HPDE6-E6E7 (cell line): ENCODE measurements at regions not wholly inside any gene's neighbourhood (a gene's known extent, or its start where the extent isn't known, plus 50 kb on each side); places are given as distances from the start of the nearest gene placed in this dataset.
"Not testable (repeated sequence)": the region's sequence is repeated elsewhere in the genome, so short reads cannot be mapped to it uniquely, and the experiment has no call there.

Experiments used
- DNase-seq: peaks from one replicate; pipeline ENCODE4 v3.0.0; 2011; ENCODE audit warnings: missing footprints; ENCODE audit errors: extremely low spot score

DNA sequence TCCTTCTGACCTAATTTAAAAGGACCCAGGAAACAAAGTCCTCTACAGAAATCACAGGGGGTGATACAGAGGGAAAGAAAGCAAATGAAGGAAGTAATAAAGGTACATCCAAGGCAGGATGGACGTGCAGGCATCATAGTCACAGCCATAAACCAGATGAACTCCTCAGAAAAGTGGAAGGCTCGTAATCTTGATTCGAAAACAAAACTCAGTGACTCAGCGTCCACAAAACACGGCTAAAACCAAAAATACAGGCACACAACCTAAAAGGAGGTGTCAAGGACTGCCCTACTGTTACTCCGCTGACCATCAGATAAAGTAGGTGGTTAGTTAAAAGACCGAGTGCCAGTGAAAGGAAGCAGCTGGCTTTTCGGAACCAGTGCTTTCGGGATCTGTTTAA, 81.5 kb downstream of the TRIM69 start:
- not testable (repeated sequence) for DNase-seq

- DNase-seq: not testable (repeated sequence)
Observed at GRCh38 chr15:44819331-44819987, 83.1 kb downstream of the TRIM69 start.

DNA sequence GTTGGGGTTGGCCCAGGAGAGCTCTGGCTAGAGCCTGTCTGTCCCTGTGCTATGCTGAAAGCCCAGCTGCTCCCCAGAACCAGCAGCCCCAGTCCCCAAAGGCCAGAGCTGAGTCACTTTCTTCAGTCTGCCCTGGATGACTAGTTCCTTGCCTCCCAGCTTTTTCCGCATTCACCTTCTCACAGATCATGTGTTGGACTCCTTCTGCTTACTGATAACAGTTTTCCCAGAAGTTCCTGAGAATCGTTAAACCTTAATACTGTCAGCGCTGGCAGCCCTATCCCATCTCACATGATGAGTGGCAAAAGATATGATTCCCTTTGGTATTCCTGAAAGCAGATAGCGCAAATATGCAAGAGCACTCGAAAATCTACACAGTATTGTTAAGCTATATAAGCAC, 84.2 kb downstream of the TRIM69 start:
- DNase-seq: not testable (repeated sequence)

DNA sequence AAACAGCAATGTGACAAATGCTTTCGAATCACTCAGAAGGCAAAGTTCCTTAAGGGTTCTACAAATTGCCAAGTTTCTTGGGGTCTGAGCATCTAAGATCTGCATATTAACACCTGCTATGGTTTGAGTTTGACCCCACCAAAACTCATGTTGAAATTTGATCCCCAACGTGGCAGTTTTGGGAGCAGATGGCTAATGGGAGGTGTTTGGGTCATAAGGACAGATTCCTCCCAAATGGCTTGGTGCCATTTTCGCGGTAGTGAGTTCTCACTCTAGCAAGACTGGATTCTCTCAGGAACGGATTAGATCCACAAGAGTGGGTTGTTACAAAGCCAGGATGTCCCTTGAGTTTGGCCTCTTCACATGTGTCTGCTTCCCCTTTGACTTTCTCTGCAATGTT, 84.6 kb downstream of the TRIM69 start:
- not testable (repeated sequence) for DNase-seq

DNA sequence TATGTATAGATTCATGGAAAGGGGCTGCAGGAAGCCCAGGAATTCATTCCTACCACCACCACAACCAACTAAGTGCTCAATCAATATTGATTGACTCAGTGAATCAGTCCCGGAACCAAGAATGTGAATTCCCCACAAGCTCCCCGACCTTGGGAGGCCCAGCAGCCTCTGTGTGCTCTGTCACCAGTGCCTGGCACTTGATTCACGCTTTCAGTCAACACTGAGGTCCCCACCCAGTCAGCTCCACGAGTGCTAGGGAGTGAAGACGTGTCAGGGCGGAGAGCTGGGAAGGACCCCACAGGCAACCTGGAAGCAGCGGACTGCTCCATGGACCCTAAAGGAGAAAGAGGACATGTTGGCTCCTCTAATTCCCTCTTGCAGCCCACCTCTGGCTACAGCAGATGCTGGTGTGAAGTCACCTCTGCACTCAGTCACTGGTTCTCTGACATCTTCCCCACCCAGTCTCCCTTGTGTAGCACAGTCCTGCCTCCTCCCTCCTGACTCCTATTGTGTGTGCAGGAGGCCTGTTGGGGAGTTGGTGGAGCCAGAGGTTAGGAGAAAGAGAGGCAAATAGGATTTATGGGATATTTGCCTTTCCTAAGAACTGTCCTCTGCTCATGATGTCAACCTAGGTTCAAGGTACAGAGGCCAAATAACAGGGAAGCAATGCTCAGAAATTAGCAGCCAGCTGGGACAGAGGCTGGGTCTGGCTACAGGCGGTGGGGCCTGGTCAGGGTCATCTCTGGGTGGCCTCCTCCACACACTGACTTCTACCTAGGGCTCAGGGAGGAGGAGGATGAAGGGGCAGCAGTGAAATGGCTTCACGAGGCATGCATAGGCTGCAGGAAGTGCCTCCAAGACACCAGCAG, 88.2 kb downstream of the TRIM69 start:
- DNase-seq: not testable (repeated sequence)

DNA sequence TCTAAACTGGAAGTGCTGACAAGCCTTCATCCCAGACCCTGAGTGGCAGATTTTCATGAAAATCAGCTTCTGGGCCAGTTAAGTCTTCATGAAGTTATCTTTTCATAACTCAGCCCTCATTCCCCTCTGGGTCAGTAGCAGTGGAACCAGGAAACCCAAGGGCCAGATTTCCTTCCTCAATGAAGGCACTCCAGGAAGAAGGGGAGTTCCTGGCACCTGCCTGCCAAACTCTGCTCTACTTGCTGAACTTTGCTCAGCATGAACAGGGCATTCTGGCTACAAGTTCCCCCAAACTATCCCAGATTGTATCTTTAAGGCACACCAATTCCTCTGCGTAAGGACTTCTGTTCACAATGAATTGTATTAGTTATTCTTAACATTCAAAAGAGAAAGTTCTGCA, 90.3 kb downstream of the TRIM69 start:
- DNase-seq: not testable (repeated sequence)

DNA sequence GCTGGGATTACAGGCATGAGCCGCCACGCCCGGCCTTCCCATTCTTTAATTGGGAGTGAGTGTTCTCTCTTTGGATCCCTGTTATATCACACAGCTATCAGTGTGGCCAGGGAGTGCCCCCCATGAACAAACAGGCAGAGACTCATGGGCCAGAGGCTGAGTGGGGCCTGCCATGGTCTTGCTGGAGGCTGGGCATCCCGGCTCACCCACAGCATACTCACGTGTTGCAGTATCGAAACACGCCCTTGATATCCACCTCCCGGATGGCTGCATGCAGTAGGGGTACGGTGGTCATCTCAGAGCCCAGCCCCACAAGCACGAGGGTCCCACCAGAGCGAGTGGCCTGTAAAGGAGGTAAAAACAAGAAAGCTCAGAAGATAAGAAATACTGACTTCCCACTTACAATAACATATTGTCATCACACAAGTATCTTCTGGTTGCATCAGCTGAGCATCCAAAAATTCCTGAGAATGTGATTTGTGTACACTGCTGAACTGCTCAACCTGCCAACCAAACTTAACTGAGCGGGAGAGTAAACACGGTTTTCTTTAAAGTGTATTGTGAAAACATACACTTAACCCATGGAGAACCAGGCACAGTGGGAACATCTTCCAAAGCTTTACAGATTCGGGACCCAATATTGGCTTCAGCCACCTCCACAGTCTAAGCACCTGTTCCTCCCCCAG, 92.0 kb downstream of the TRIM69 start:
- DNase-seq: not testable (repeated sequence)

- not testable (repeated sequence) for DNase-seq
Observed at GRCh38 chr15:44829150-44829549, 92.8 kb downstream of the TRIM69 start.

GRCh38 chr15:44830692-44831408, 94.5 kb downstream of the TRIM69 start:
- not testable (repeated sequence) for DNase-seq

- DNase-seq: not testable (repeated sequence)
Observed at GRCh38 chr15:44831409-44831741, 95.0 kb downstream of the TRIM69 start.

DNA sequence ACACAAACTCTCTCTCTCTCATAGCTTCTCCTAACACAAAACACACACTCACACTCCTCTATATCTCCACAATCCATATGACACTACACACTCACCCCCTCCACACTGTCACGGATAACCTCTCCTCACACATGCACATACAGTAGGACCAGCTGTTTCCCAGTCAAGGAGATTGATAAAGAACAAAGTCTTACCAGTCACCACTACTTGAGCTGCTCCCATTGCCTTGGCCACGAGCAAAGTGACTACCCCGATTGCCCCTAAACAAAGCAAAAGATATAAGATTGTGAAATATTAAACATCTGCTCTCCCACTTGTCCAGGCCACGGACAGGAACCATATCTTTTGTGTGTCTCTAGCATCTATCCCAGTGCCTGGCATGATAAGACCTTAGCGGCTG, 95.8 kb downstream of the TRIM69 start:
- not testable (repeated sequence) for DNase-seq

GRCh38 chr15:44833081-44833480, 96.8 kb downstream of the TRIM69 start:
- not testable (repeated sequence) for DNase-seq

- DNase-seq: not testable (repeated sequence)
Observed at GRCh38 chr15:44833761-44834160, 97.4 kb downstream of the TRIM69 start.

DNA sequence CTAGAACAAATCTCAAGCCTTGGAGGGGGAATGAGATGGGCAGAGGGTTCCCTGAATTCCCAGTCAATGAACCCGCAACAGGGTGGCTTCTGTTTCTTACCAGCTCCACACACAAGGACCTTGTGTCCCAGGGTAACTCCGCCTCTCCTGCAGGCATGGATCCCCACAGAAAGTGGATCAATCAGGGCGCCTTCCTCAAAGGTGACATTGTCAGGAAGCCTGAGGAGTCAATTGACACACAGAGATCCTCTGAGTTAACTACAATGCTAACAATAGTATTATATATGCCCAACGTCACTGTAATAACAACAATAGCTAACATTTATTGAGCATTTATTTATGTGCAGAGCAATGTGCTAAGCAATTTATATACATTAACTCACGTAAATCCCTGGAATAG, 98.8 kb downstream of the TRIM69 start:
- DNase-seq: not testable (repeated sequence)

GRCh38 chr15:44836094-44836493, 99.8 kb downstream of the TRIM69 start:
- no peak for DNase-seq

DNA sequence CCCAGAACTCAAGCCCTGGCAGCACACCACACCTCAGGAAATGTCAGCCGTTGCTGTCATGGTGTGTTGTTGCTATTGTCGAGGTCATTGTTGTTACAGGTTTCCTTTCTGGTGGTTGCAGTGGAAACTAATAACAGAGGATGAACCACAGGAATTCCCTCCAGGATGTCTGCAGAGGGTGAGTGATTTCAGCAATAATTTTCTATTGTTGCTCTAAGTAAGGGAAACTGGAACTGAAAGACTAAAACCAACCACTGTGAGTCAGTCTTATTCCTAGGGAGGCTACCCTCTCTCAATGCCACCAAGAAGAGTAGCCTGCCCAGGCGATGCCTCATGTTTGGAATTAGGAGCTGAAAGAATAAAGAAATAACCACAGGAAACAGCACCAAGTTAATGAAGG, 102.6 kb downstream of the TRIM69 start:
- peak; percentile 21 for DNase-seq

DNA sequence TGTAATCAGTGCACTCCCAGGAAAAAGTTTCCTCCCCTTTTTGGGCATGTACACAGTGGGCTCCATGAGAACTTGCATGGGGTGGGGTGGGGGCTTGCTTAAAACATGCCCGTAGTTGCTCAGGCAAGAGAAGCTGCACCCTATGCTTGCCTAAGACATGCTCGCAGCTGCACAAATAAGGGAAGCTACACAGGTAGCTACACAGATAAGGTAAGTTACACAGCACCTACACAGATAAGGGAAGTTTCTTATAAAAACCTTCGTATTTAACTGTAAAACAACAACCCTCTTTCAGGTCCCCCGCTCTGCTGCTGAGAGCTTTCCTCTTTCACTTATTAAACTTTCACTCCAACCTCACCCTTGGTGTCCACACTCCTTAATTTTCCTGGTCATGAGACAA, 105.4 kb downstream of the TRIM69 start:
- not testable (repeated sequence) for DNase-seq

DNA sequence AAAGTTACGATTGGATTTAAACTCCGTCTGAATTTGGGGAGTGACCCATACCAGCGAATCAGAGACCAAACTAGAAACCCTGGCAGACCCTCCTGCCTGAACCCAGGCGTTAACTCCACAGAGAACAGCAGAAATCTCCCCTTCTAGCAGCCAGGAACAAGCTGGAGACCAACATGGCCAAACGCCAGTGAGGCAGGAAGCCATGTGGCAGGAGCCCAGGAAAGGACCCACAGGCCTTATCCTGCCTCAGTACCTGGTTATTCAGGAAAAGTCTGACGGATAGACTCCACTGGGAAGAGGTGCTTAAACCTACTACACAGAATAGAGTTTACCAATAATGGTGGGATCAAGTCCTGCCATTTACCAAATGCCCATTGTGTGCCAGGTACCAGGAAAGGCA, 106.6 kb downstream of the TRIM69 start:
- not testable (repeated sequence) for DNase-seq

GRCh38 chr15:44844936-44845335, 108.6 kb downstream of the TRIM69 start:
- not testable (repeated sequence) for DNase-seq

DNA sequence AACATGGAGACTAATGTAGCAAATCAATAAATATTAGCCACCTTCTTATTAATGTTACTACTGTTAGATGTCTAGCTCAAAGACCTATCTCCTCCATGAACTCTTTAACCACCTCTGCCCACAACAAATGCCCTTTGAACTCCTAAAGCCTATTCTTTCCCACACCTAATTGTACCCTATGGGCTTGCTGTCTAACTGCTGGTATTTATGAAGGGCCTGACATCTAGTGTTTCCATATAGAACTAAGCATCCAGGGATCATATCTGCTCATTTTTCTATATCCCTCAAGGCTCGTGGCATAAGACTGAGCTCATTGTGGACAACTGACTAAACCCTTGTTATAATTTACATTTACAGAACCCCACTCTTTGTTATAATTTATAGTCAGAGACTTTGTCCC, 109.8 kb downstream of the TRIM69 start:
- not testable (repeated sequence) for DNase-seq

DNA sequence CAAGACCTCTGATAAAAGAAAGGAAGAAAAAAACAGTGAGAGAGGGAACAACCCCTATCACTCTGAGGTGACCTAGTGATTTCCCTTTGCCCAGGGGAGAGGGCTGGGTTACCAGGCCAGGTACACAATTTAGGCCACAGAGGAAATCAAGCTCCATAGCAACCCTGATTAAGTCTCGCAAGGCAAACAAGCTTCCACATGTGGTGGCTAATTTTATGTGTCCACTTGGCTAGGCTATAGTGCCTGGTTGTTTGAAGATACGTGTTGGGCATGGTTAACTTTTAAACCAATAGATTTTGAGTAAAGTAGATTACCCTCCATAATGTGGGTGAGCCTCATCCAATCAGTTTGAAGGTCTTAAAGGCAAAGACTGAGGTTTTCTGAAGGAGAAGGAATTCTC, 108.9 kb upstream of the TERB2 start:
- DNase-seq: not testable (repeated sequence)

GRCh38 chr15:44848859-44849258, 107.6 kb upstream of the TERB2 start:
- DNase-seq: not testable (repeated sequence)
